Activated T-helper 1 cell treated with anti-CD3 and anti-CD28 coated beads, Interleukin-12 subunit alpha, Interleukin-12 subunit beta, Interleukin-2, Interleukin-4 antibody, amounts not matched to agents 30 ng/mL and 10 ng/mL and 1 ng/mL, durations not matched to agents 14 hours and 24 hours and 36 hours (primary cell): ENCODE measurements at regions not wholly inside any gene's neighbourhood (a gene's known extent, or its start where the extent isn't known, plus 50 kb on each side); places are given as distances from the start of the nearest gene placed in this dataset.
"Not testable (repeated sequence)": the region's sequence is repeated elsewhere in the genome, so short reads cannot be mapped to it uniquely, and the experiment has no call there.

Source experiments
- DNase-seq: peaks from one replicate; pipeline ENCODE4 v3.0.0; 2021; ENCODE audit warnings: low spot score
- H3K27ac Mint-ChIP-seq: one replicate; pipeline ENCODE4 v1.8.0; 2021; ENCODE audit warnings: mild to moderate bottlenecking, mixed read lengths
- H3K27me3 Mint-ChIP-seq: one replicate; pipeline ENCODE4 v1.8.0; 2022; ENCODE audit warnings: mild to moderate bottlenecking, moderate library complexity, mixed read lengths; ENCODE audit not compliant: insufficient read depth
- H3K36me3 Mint-ChIP-seq: one replicate; pipeline ENCODE4 v1.8.0; 2021; ENCODE audit warnings: low read depth, mixed read lengths
- H3K4me1 Mint-ChIP-seq: one replicate; pipeline ENCODE4 v1.8.0; 2021; ENCODE audit warnings: low read depth, mixed read lengths
- H3K4me3 Mint-ChIP-seq: one replicate; pipeline ENCODE4 v1.8.0; 2021; ENCODE audit warnings: mild to moderate bottlenecking, moderate library complexity, mixed read lengths
- H3K9me3 Mint-ChIP-seq: one replicate; pipeline ENCODE4 v1.8.0; 2021; ENCODE audit warnings: mixed read lengths
- intact Hi-C: fragments of 100-400 bp; cut with micrococcal nuclease; formaldehyde crosslinking; loops from one replicate; pipeline ENCODE4 v1.15.1; 2024

- Mint-ChIP-seq H3K9me3 (no peaks in the 10 kb centered on the region), H3K27ac (no peak overlapping the region), H3K27me3 (no peaks in the 10 kb centered on the region), H3K4me3 (no peak overlapping the region), H3K36me3 (peaks cover 6% of the 10 kb centered on the region), H3K4me1 (peaks cover 60% of the 10 kb centered on the region)
- no peak for DNase-seq
- intact Hi-C loops, result no loop called here
These were observed 97.6 kb upstream of the ZNF438 start for GRCh38 chr10:31129271-31129670.

GRCh38 chr10:31129880-31130405 is 98.3 kb upstream of the ZNF438 start:
- Mint-ChIP-seq H3K9me3 (no peaks in the 10 kb centered on the region), H3K4me1 (peaks cover 60% of the 10 kb centered on the region), H3K27ac (no peak overlapping the region), H3K27me3 (no peaks in the 10 kb centered on the region), H3K36me3 (peaks cover 6% of the 10 kb centered on the region), H3K4me3 (no peak overlapping the region)
- intact Hi-C loops, result no loop called here
- no peak for DNase-seq

GRCh38 chr10:31130406-31130805 is 98.7 kb upstream of the ZNF438 start:
- DNase-seq, result no peak
- H3K4me3 Mint-ChIP-seq, result no peak overlapping the region
- no peak overlapping the region for H3K27ac Mint-ChIP-seq

GRCh38 chr10:31131251-31131650 is 99.6 kb upstream of the ZNF438 start:
- intact Hi-C loops, result no loop called here
- no peak overlapping the region for H3K27ac Mint-ChIP-seq
- H3K9me3 Mint-ChIP-seq, result no peaks in the 10 kb centered on the region

More at GRCh38 chr10:31130406-31130805, 98.7 kb upstream of the ZNF438 start:
- H3K36me3 Mint-ChIP-seq, result peaks cover 6% of the 10 kb centered on the region
- intact Hi-C loops, result no loop called here
- no peaks in the 10 kb centered on the region for H3K27me3 Mint-ChIP-seq
- H3K9me3 Mint-ChIP-seq, result no peaks in the 10 kb centered on the region
- H3K4me1 Mint-ChIP-seq, result peaks cover 60% of the 10 kb centered on the region

GRCh38 chr10:31132681-31133244 is 101.1 kb upstream of the ZNF438 start:
- Mint-ChIP-seq H3K9me3 (no peaks in the 10 kb centered on the region), H3K4me1 (peaks cover 66% of the 10 kb centered on the region), H3K36me3 (peaks cover 6% of the 10 kb centered on the region), H3K27ac (peak overlapping the region; percentile 80), H3K4me3 (peak overlapping the region; percentile 49), H3K27me3 (no peaks in the 10 kb centered on the region)
- no peak for DNase-seq
- intact Hi-C loops, result no loop called here

More at GRCh38 chr10:31131251-31131650, 99.6 kb upstream of the ZNF438 start:
- peaks cover 63% of the 10 kb centered on the region for H3K4me1 Mint-ChIP-seq
- H3K4me3 Mint-ChIP-seq, result no peak overlapping the region
- no peak for DNase-seq
- H3K27me3 Mint-ChIP-seq, result no peaks in the 10 kb centered on the region
- H3K36me3 Mint-ChIP-seq, result peaks cover 6% of the 10 kb centered on the region

- Mint-ChIP-seq H3K4me3 (peak overlapping the region; percentile 47), H3K27me3 (no peaks in the 10 kb centered on the region), H3K36me3 (peaks cover 6% of the 10 kb centered on the region), H3K4me1 (peaks cover 70% of the 10 kb centered on the region), H3K9me3 (no peaks in the 10 kb centered on the region), H3K27ac (peak overlapping the region; percentile 80)
- no peak for DNase-seq
- intact Hi-C loops, result no loop called here
These were observed 101.7 kb upstream of the ZNF438 start for GRCh38 chr10:31133251-31133791.

GRCh38 chr10:31133792-31134310 is 102.2 kb upstream of the ZNF438 start:
- H3K27ac Mint-ChIP-seq, result peak overlapping the region; percentile 98

GRCh38 chr10:31134311-31134952 is 102.8 kb upstream of the ZNF438 start:
- peak; percentile 24 for DNase-seq
- Mint-ChIP-seq H3K4me1 (peaks cover 70% of the 10 kb centered on the region), H3K27ac (peak overlapping the region; percentile 98), H3K36me3 (peaks cover 6% of the 10 kb centered on the region), H3K27me3 (no peaks in the 10 kb centered on the region), H3K4me3 (peak overlapping the region; percentile 84), H3K9me3 (no peaks in the 10 kb centered on the region)
- intact Hi-C loops, result loop anchor here (1.0 to 2.0 kb wide), 6 partner anchors 9 to 218 kb away; no protein-coding TSS in a partner anchor

More at GRCh38 chr10:31133792-31134310, 102.2 kb upstream of the ZNF438 start:
- no peaks in the 10 kb centered on the region for H3K27me3 Mint-ChIP-seq
- H3K4me1 Mint-ChIP-seq, result peaks cover 70% of the 10 kb centered on the region
- H3K9me3 Mint-ChIP-seq, result no peaks in the 10 kb centered on the region
- H3K36me3 Mint-ChIP-seq, result peaks cover 6% of the 10 kb centered on the region
- intact Hi-C loops, result loop anchor here (1.0 to 2.0 kb wide), 6 partner anchors 9 to 219 kb away; no protein-coding TSS in a partner anchor
- peak overlapping the region; percentile 61 for H3K4me3 Mint-ChIP-seq
- peak; percentile 40 for DNase-seq

- no peak for DNase-seq
- peak overlapping the region; percentile 84 for H3K4me3 Mint-ChIP-seq
- no peaks in the 10 kb centered on the region for H3K27me3 Mint-ChIP-seq
- no peaks in the 10 kb centered on the region for H3K9me3 Mint-ChIP-seq
- intact Hi-C loops, result loop anchor here (1.0 to 5.0 kb wide), 3 partner anchors 52 to 357 kb away; no protein-coding TSS in a partner anchor
- H3K27ac Mint-ChIP-seq, result peak overlapping the region; percentile 98
- H3K36me3 Mint-ChIP-seq, result peaks cover 4% of the 10 kb centered on the region
- peaks cover 65% of the 10 kb centered on the region for H3K4me1 Mint-ChIP-seq
These were observed 103.5 kb upstream of the ZNF438 start for GRCh38 chr10:31135171-31135570.

- Mint-ChIP-seq H3K27ac (peak overlapping the region; percentile 98), H3K4me3 (peak overlapping the region; percentile 15)
These were observed 104.1 kb upstream of the ZNF438 start for GRCh38 chr10:31135791-31136190.

GRCh38 chr10:31136386-31136785 is 104.7 kb upstream of the ZNF438 start:
- intact Hi-C loops, result loop anchor here (5.0 kb wide), 1 partner anchor 356 kb away; no protein-coding TSS in a partner anchor
- peak overlapping the region; percentile 98 for H3K27ac Mint-ChIP-seq
- H3K4me1 Mint-ChIP-seq, result peaks cover 57% of the 10 kb centered on the region
- H3K27me3 Mint-ChIP-seq, result no peaks in the 10 kb centered on the region
- H3K4me3 Mint-ChIP-seq, result peak overlapping the region; percentile 15
- peaks cover 5% of the 10 kb centered on the region for H3K36me3 Mint-ChIP-seq
- no peaks in the 10 kb centered on the region for H3K9me3 Mint-ChIP-seq
- no peak for DNase-seq

More at GRCh38 chr10:31135791-31136190, 104.1 kb upstream of the ZNF438 start:
- DNase-seq, H3K27me3 Mint-ChIP-seq, H3K9me3 Mint-ChIP-seq, H3K36me3 Mint-ChIP-seq: not testable (repeated sequence)
- peaks cover 59% of the 10 kb centered on the region for H3K4me1 Mint-ChIP-seq
- intact Hi-C loops, result loop anchor here (1.0 to 5.0 kb wide), 3 partner anchors 52 to 357 kb away; no protein-coding TSS in a partner anchor

- H3K27me3 Mint-ChIP-seq, result no peaks in the 10 kb centered on the region
- DNase-seq, result peak; percentile 17
- H3K27ac Mint-ChIP-seq, result peak overlapping the region; percentile 76
- H3K4me3 Mint-ChIP-seq, result peak overlapping the region; percentile 32
- no peaks in the 10 kb centered on the region for H3K9me3 Mint-ChIP-seq
- intact Hi-C loops, result loop anchor here (1.0 to 5.0 kb wide), 2 partner anchors 10 to 355 kb away; no protein-coding TSS in a partner anchor
- H3K4me1 Mint-ChIP-seq, result peaks cover 53% of the 10 kb centered on the region
- peaks cover 5% of the 10 kb centered on the region for H3K36me3 Mint-ChIP-seq
These were observed 105.5 kb upstream of the ZNF438 start for GRCh38 chr10:31136930-31137885.
